GM12878 (cell line): ENCODE measurements at regions not wholly inside any gene's neighbourhood (a gene's known extent, or its start where the extent isn't known, plus 50 kb on each side); places are given as distances from the start of the nearest gene placed in this dataset.

ENCODE experiments used
- ATF7 ChIP-seq: fragments of 450-650 bp; IDR thresholded peaks from 2 replicates; pipeline ENCODE4 v1.6.1; 2016; ENCODE audit warnings: low read depth, mild to moderate bottlenecking
- ESRRA ChIP-seq: IDR thresholded peaks from 2 replicates; pipeline ENCODE4 v1.6.1; 2012; ENCODE audit warnings: mild to moderate bottlenecking, low read length, improper control_type of control experiment
- MXI1 ChIP-seq: fragments of 150-350 bp; IDR thresholded peaks from 2 replicates; pipeline ENCODE4 v1.6.1; 2011; ENCODE audit warnings: low read depth, mild to moderate bottlenecking, inconsistent platforms, low read length, improper control_type of control experiment
- POLR2A ChIP-seq: IDR thresholded peaks from 2 replicates; pipeline ENCODE4 v1.6.1; 2011; ENCODE audit warnings: low read depth, mild to moderate bottlenecking, low read length
- SRF ChIP-seq, 2 experiments: IDR thresholded peaks; 2 replicates each; pipeline ENCODE4 v1.6.1; 2011; ENCODE audit warnings: low read depth in 2 of 2, low read length in 2 of 2, mild to moderate bottlenecking in 1 of 2, moderate library complexity in 1 of 2
- ZSCAN29 ChIP-seq: fragments of 450-650 bp; IDR thresholded peaks from 2 replicates; pipeline ENCODE4 v1.6.1; 2017; ENCODE audit warnings: mild to moderate bottlenecking, moderate library complexity
- TF ChIP-seq, protein P1 (sequence below), 3 experiments: IDR thresholded peaks in 2 of 3; conservative IDR thresholded peaks in 1 of 3; 2 replicates each; pipeline ENCODE4 v1.5.1; 2011; ENCODE audit warnings: low read depth in 3 of 3, low read length in 3 of 3, mild to moderate bottlenecking in 3 of 3, control low read depth in 2 of 3, moderate library complexity in 2 of 3, inconsistent platforms in 1 of 3, mixed read lengths in 1 of 3; ENCODE audit not compliant: control insufficient read depth in 2 of 3, insufficient read depth in 1 of 3; ENCODE audit errors: extremely low read depth in 1 of 3

- TF ChIP-seq ESRRA = no peak
- TF ChIP-seq SRF (IDR thresholded peaks at IDR 0.05; ENCODE audit: low read depth in 2 of 2, low read length in 2 of 2) = no peak
- no peak for TF ChIP-seq ZSCAN29
- no peak for TF ChIP-seq MXI1
- no peak for TF ChIP-seq ATF7
- TF ChIP-seq, protein P1, sequence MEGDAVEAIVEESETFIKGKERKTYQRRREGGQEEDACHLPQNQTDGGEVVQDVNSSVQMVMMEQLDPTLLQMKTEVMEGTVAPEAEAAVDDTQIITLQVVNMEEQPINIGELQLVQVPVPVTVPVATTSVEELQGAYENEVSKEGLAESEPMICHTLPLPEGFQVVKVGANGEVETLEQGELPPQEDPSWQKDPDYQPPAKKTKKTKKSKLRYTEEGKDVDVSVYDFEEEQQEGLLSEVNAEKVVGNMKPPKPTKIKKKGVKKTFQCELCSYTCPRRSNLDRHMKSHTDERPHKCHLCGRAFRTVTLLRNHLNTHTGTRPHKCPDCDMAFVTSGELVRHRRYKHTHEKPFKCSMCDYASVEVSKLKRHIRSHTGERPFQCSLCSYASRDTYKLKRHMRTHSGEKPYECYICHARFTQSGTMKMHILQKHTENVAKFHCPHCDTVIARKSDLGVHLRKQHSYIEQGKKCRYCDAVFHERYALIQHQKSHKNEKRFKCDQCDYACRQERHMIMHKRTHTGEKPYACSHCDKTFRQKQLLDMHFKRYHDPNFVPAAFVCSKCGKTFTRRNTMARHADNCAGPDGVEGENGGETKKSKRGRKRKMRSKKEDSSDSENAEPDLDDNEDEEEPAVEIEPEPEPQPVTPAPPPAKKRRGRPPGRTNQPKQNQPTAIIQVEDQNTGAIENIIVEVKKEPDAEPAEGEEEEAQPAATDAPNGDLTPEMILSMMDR (IDR thresholded peaks at IDR 0.05 in 2 of 3, conservative IDR thresholded peaks at IDR 0.05 in 1 of 3; ENCODE audit: control insufficient read depth in 2 of 3, extremely low read depth in 1 of 3, insufficient read depth in 1 of 3, low read depth in 3 of 3, low read length in 3 of 3) = no peak
- TF ChIP-seq POLR2A = no peak
These were observed 378.7 kb upstream of the MAN1A1 start for GRCh38 chr6:119728220-119728750.
